ENCODE measurements at regions not wholly inside any gene's neighbourhood (a gene's known extent, or its start where the extent isn't known, plus 50 kb on each side); places are given as distances from the start of the nearest gene placed in this dataset.

DNA sequence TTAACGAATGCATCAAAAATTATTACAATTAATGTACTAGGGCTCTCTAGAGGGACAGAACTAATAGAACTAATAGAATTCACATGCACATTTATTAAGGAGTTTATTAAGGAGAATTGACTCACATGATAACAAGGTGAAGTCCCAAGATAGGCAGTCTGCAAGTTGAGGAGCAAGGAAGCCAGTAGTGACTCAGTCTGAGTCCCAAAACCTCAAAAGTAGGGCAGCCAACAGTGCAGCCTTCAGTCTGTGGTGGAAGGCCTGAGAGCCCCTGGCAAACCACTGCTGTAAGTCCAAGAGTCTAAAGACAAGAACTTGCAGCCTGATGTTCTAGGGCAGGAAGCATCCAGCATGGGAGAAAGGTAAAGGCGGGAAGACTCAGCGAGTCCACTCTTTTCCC lies 633.8 kb downstream of the SEMA5A start:
- CTCF ChIA-PET = no interaction called here
- TF ChIP-seq CTCF (IDR thresholded peaks at IDR 0.05; ENCODE audit: low read depth, low read length) = no peak
- Histone ChIP-seq H3K9me3 (ENCODE audit: control insufficient read depth, insufficient read depth, low read length) (no peaks in the 10 kb centered on the region; the same call in 1 of the 2 replicates), H3K27ac (ENCODE audit: low read depth, low read length) (no peak overlapping the region), H3K4me3 (ENCODE audit: low read depth, low read length) (no peak overlapping the region), H3K27me3 (ENCODE audit: control insufficient read depth, insufficient read depth, low read length) (no peaks in the 10 kb centered on the region)
- POLR2A ChIA-PET = no interaction called here
- DNase-seq (ENCODE audit: low read depth, low spot score) = no peak

DNA sequence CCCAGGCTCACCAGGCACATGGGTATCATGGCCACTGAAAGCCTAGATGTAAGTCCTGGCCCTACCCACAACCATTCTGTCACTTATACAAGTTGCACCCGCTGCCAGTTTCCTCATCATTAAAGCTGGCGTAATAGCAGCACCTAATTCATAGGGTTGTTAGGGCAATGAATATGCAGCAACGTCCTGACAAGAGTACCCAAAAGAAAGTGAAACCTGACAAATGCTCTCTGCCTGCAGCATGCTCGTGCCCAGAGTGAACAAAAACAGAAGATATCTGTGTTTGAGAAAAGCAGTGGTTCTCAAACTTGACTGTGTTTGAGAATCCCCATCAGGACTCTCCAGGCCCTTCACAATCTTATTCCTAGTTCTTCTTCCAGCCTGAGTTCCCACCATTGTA lies 632.4 kb downstream of the SEMA5A start:
- no peak for DNase-seq (ENCODE audit: low read depth, low spot score)
- H3K4me3 ChIP-seq (ENCODE audit: low read depth, low read length) = no peak overlapping the region
- H3K27ac ChIP-seq (ENCODE audit: low read depth, low read length) = no peak overlapping the region
- CTCF ChIA-PET = no interaction called here
- no peaks in the 10 kb centered on the region for H3K27me3 ChIP-seq (ENCODE audit: control insufficient read depth, insufficient read depth, low read length)
- H3K9me3 ChIP-seq (ENCODE audit: control insufficient read depth, insufficient read depth, low read length) = no peaks in the 10 kb centered on the region; the same call in 1 of the 2 replicates
- POLR2A ChIA-PET = no interaction called here
- TF ChIP-seq CTCF (IDR thresholded peaks at IDR 0.05; ENCODE audit: low read depth, low read length) = no peak

GRCh38 chr5:8919096-8919495 lies 626.8 kb downstream of the SEMA5A start:
- TF ChIP-seq CTCF (IDR thresholded peaks at IDR 0.05; ENCODE audit: low read depth, low read length) = no peak
- CTCF ChIA-PET = interaction anchor here (0.5 to 2.0 kb wide), 2 partner anchors 11 to 92 kb away, joined by 3 to 10 read pairs; no protein-coding TSS in a partner anchor

GRCh38 chr5:8923526-8923925 lies 622.3 kb downstream of the SEMA5A start:
- POLR2A ChIA-PET = no interaction called here
- TF ChIP-seq CTCF (IDR thresholded peaks at IDR 0.05; ENCODE audit: low read depth, low read length) = no peak
- no peak overlapping the region for H3K27ac ChIP-seq (ENCODE audit: low read depth, low read length)
- H3K27me3 ChIP-seq (ENCODE audit: control insufficient read depth, insufficient read depth, low read length) = no peaks in the 10 kb centered on the region
- DNase-seq (ENCODE audit: low read depth, low spot score) = no peak
- no peak overlapping the region for H3K4me3 ChIP-seq (ENCODE audit: low read depth, low read length)
- CTCF ChIA-PET = no interaction called here
- no peaks in the 10 kb centered on the region; the same call in 1 of the 2 replicates for H3K9me3 ChIP-seq (ENCODE audit: control insufficient read depth, insufficient read depth, low read length)

More at GRCh38 chr5:8919096-8919495, 626.8 kb downstream of the SEMA5A start:
- POLR2A ChIA-PET = no interaction called here
- Histone ChIP-seq H3K27me3 (ENCODE audit: control insufficient read depth, insufficient read depth, low read length) (no peaks in the 10 kb centered on the region), H3K4me3 (ENCODE audit: low read depth, low read length) (no peak overlapping the region), H3K27ac (ENCODE audit: low read depth, low read length) (no peak overlapping the region), H3K9me3 (ENCODE audit: control insufficient read depth, insufficient read depth, low read length) (no peaks in the 10 kb centered on the region)
- no peak for DNase-seq (ENCODE audit: low read depth, low spot score)

DNA sequence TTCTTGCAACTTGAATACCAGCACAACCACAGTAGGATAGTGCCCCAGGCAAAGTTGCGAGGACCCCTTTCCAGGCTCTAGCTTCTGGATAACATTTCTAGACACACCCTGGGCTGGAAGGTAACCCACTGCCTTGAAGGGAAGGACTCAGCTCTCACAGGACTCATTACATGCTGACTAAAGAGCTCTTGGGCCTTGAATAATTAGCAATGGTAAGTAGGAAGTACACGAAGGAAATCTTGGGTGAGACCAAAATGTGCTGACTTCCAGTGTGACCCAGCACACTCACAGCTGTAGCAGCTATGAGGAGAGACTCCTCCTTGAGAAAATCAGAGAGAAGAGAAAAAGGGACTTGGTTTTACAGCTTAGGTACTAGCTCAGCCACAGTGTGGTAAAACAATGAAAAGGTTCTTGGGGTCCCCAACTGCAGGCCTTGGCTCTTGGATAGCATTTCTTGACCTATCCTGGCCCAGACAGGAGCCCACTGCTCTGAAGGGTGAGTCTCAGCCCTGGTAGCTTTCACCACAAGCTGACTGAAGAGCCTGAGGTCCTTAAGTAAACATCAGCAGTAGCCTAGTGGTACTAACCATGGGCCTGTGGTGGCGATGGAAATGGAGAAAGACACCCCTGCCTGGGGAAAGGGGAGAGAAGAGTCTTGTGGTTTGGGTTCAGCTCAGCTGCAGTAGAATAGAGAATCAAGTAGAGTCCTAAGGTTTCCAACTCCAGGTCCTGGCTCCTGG lies 621.7 kb downstream of the SEMA5A start:
- Histone ChIP-seq H3K27ac (ENCODE audit: low read depth, low read length) (no peak overlapping the region), H3K4me3 (ENCODE audit: low read depth, low read length) (no peak overlapping the region), H3K9me3 (ENCODE audit: control insufficient read depth, insufficient read depth, low read length) (no peaks in the 10 kb centered on the region; the same call in 1 of the 2 replicates), H3K27me3 (ENCODE audit: control insufficient read depth, insufficient read depth, low read length) (no peaks in the 10 kb centered on the region)
- CTCF ChIA-PET = no interaction called here
- POLR2A ChIA-PET = no interaction called here
- no peak for DNase-seq (ENCODE audit: low read depth, low spot score)
- TF ChIP-seq CTCF (IDR thresholded peaks at IDR 0.05; ENCODE audit: low read depth, low read length) = no peak

Data from AG04450 (cell line).